ENCODE measurements at regions not wholly inside any gene's neighbourhood (a gene's known extent, or its start where the extent isn't known, plus 50 kb on each side); places are given as distances from the start of the nearest gene placed in this dataset.
"Not testable (repeated sequence)": the region's sequence is repeated elsewhere in the genome, so short reads cannot be mapped to it uniquely, and the experiment has no call there.

- not testable (repeated sequence) for H3K79me2 ChIP-seq (ENCODE audit: insufficient read depth, low read length); H3K9ac ChIP-seq (ENCODE audit: extremely low read depth, insufficient read length, low read length); H2BK20ac ChIP-seq (ENCODE audit: low read depth, low read length, poor library complexity, severe bottlenecking); H3K27ac ChIP-seq (ENCODE audit: insufficient read length, low read depth, low read length); H3K23ac ChIP-seq (ENCODE audit: insufficient read length, low read depth, low read length); H4K20me1 ChIP-seq (ENCODE audit: control insufficient read depth, insufficient read depth, insufficient read length); H4K5ac ChIP-seq (ENCODE audit: insufficient read length, low read depth, low read length); H2BK5ac ChIP-seq (ENCODE audit: insufficient read length, low read length); H4K8ac ChIP-seq (replicated peaks; ENCODE audit: insufficient read length, low read depth, low read length); H2BK120ac ChIP-seq (ENCODE audit: low read depth, low read length, poor library complexity, severe bottlenecking); H3K23me2 ChIP-seq (ENCODE audit: insufficient read length, low read depth, low read length, poor library complexity, severe bottlenecking); H3K27me3 ChIP-seq (ENCODE audit: insufficient read depth, low read length); H3T11ph ChIP-seq (ENCODE audit: low read length); H3K4ac ChIP-seq (ENCODE audit: low read depth, low read length); DNase-seq; H2BK15ac ChIP-seq (ENCODE audit: low read depth, low read length); H2AK5ac ChIP-seq (ENCODE audit: insufficient read length, low read length); H3K56ac ChIP-seq (ENCODE audit: insufficient read length, low read depth, low read length); H4K91ac ChIP-seq (ENCODE audit: insufficient read length, low read depth, low read length); H3K9me3 Mint-ChIP-seq; H2AFZ ChIP-seq (ENCODE audit: low read length); H3K27ac Mint-ChIP-seq; H3K4me3 Mint-ChIP-seq; H3K4me1 ChIP-seq (ENCODE audit: insufficient read depth, low read length); H3K36me3 Mint-ChIP-seq (ENCODE audit: insufficient read depth in 1 of 3, low read depth in 3 of 3); H3K4me2 ChIP-seq (ENCODE audit: insufficient read depth, insufficient read length, low read length); H3K14ac ChIP-seq (ENCODE audit: insufficient read depth, low read length); H3K18ac ChIP-seq (ENCODE audit: insufficient read length, low read depth, low read length); H3K79me1 ChIP-seq (ENCODE audit: insufficient read depth, low read depth, low read length, poor library complexity, severe bottlenecking); H2BK12ac ChIP-seq (ENCODE audit: insufficient read length, low read depth, low read length); H3K9me3 ChIP-seq (ENCODE audit: control insufficient read depth, low read depth, low read length)
- no CpG with 5 or more reads among the region's 6 CpGs for WGBS (ENCODE audit: extremely low coverage, insufficient read length, low lambda C conversion rate)
- peaks cover 5 to 12% of the 10 kb centered on the region in 2 experiments; a peak in 3 of 4 replicates for H3K4me1 Mint-ChIP-seq
- peaks cover 15% of the 10 kb centered on the region for H3K27me3 Mint-ChIP-seq (ENCODE audit: low read depth)
Measured at GRCh38 chr6:60384614-60385013, 1901.4 kb downstream of the KHDRBS2 start.

GRCh38 chr6:60382771-60383170, 1903.3 kb downstream of the KHDRBS2 start:
- H3K27ac ChIP-seq (ENCODE audit: insufficient read length, low read depth, low read length); H2AFZ ChIP-seq (ENCODE audit: low read length); H4K8ac ChIP-seq (replicated peaks; ENCODE audit: insufficient read length, low read depth, low read length); H2BK120ac ChIP-seq (ENCODE audit: low read depth, low read length, poor library complexity, severe bottlenecking); H3K23me2 ChIP-seq (ENCODE audit: insufficient read length, low read depth, low read length, poor library complexity, severe bottlenecking); H4K5ac ChIP-seq (ENCODE audit: insufficient read length, low read depth, low read length); H3K27me3 ChIP-seq (ENCODE audit: insufficient read depth, low read length); H3K4me2 ChIP-seq (ENCODE audit: insufficient read depth, insufficient read length, low read length); H3K79me1 ChIP-seq (ENCODE audit: insufficient read depth, low read depth, low read length, poor library complexity, severe bottlenecking); H3K9me3 Mint-ChIP-seq; H3K36me3 Mint-ChIP-seq (ENCODE audit: insufficient read depth in 1 of 3, low read depth in 3 of 3); H4K20me1 ChIP-seq (ENCODE audit: control insufficient read depth, insufficient read depth, insufficient read length); H2AK5ac ChIP-seq (ENCODE audit: insufficient read length, low read length); H3K27ac Mint-ChIP-seq; H3K4me3 Mint-ChIP-seq; H3K9me3 ChIP-seq (ENCODE audit: control insufficient read depth, low read depth, low read length); H3K56ac ChIP-seq (ENCODE audit: insufficient read length, low read depth, low read length); H4K91ac ChIP-seq (ENCODE audit: insufficient read length, low read depth, low read length); H2BK20ac ChIP-seq (ENCODE audit: low read depth, low read length, poor library complexity, severe bottlenecking); H3K14ac ChIP-seq (ENCODE audit: insufficient read depth, low read length); H2BK5ac ChIP-seq (ENCODE audit: insufficient read length, low read length); H3T11ph ChIP-seq (ENCODE audit: low read length); H2BK15ac ChIP-seq (ENCODE audit: low read depth, low read length); H3K9ac ChIP-seq (ENCODE audit: extremely low read depth, insufficient read length, low read length); H3K4ac ChIP-seq (ENCODE audit: low read depth, low read length); H3K23ac ChIP-seq (ENCODE audit: insufficient read length, low read depth, low read length); H2BK12ac ChIP-seq (ENCODE audit: insufficient read length, low read depth, low read length); H3K18ac ChIP-seq (ENCODE audit: insufficient read length, low read depth, low read length); H3K4me1 ChIP-seq (ENCODE audit: insufficient read depth, low read length); H3K79me2 ChIP-seq (ENCODE audit: insufficient read depth, low read length): not testable (repeated sequence)
- WGBS (ENCODE audit: extremely low coverage, insufficient read length, low lambda C conversion rate): no CpG with 5 or more reads among the region's 5 CpGs
- H3K4me1 Mint-ChIP-seq: peaks cover 5 to 12% of the 10 kb centered on the region in 2 experiments; a peak in 3 of 4 replicates
- peaks cover 15% of the 10 kb centered on the region for H3K27me3 Mint-ChIP-seq (ENCODE audit: low read depth)
- peak; percentile 27 for DNase-seq
